ENCODE measurements at regions not wholly inside any gene's neighbourhood (a gene's known extent, or its start where the extent isn't known, plus 50 kb on each side); places are given as distances from the start of the nearest gene placed in this dataset.

GRCh38 chr9:13810510-13810909, 503.4 kb downstream of the NFIB start:
- no peaks in the 10 kb centered on the region for H3K27me3 Mint-ChIP-seq (ENCODE audit: low read depth)
- H3K27ac Mint-ChIP-seq, result no peak overlapping the region
- peaks cover 25% of the 10 kb centered on the region for H3K4me1 Mint-ChIP-seq
- H3K36me3 Mint-ChIP-seq, result no peaks in the 10 kb centered on the region
- H3K9me3 Mint-ChIP-seq, result peaks cover 18% of the 10 kb centered on the region
- DNase-seq (ENCODE audit: low spot score in 2 of 2, unreplicated experiment in 2 of 2), result no peak
- no peak for TF ChIP-seq CTCF (IDR thresholded peaks at IDR 0.05; ENCODE audit: unreplicated experiment)
- H3K4me3 Mint-ChIP-seq, result no peak overlapping the region

- H3K9me3 Mint-ChIP-seq, result peaks cover 15% of the 10 kb centered on the region
- H3K4me1 Mint-ChIP-seq, result peaks cover 30% of the 10 kb centered on the region
- no peaks in the 10 kb centered on the region for H3K36me3 Mint-ChIP-seq
- TF ChIP-seq CTCF (IDR thresholded peaks at IDR 0.05; ENCODE audit: unreplicated experiment), result no peak
- DNase-seq (ENCODE audit: low spot score in 2 of 2, unreplicated experiment in 2 of 2), result no peak
- no peak overlapping the region for H3K27ac Mint-ChIP-seq
- H3K4me3 Mint-ChIP-seq, result no peak overlapping the region
- H3K27me3 Mint-ChIP-seq (ENCODE audit: low read depth), result no peaks in the 10 kb centered on the region
Measured at GRCh38 chr9:13809401-13809800, 504.5 kb downstream of the NFIB start.

- H3K4me3 Mint-ChIP-seq, result no peak overlapping the region
- no peak for TF ChIP-seq CTCF (IDR thresholded peaks at IDR 0.05; ENCODE audit: unreplicated experiment)
- H3K27ac Mint-ChIP-seq, result peak overlapping the region; percentile 35
- peaks cover 3% of the 10 kb centered on the region for H3K9me3 Mint-ChIP-seq
- no peaks in the 10 kb centered on the region for H3K36me3 Mint-ChIP-seq
- DNase-seq (ENCODE audit: low spot score in 2 of 2, unreplicated experiment in 2 of 2), result no peak
- peaks cover 37% of the 10 kb centered on the region for H3K4me1 Mint-ChIP-seq
- H3K27me3 Mint-ChIP-seq (ENCODE audit: low read depth), result no peaks in the 10 kb centered on the region
Measured at GRCh38 chr9:13807118-13807517, 506.8 kb downstream of the NFIB start.

GRCh38 chr9:13806714-13807113, 507.2 kb downstream of the NFIB start:
- no peaks in the 10 kb centered on the region for H3K36me3 Mint-ChIP-seq
- no peak overlapping the region for H3K4me3 Mint-ChIP-seq
- no peaks in the 10 kb centered on the region for H3K27me3 Mint-ChIP-seq (ENCODE audit: low read depth)
- H3K27ac Mint-ChIP-seq, result no peak overlapping the region
- peaks cover 37% of the 10 kb centered on the region for H3K4me1 Mint-ChIP-seq
- H3K9me3 Mint-ChIP-seq, result no peaks in the 10 kb centered on the region
- no peak for TF ChIP-seq CTCF (IDR thresholded peaks at IDR 0.05; ENCODE audit: unreplicated experiment)
- no peak for DNase-seq (ENCODE audit: low spot score in 2 of 2, unreplicated experiment in 2 of 2)

- peak overlapping the region; percentile 32 for H3K27ac Mint-ChIP-seq
- H3K27me3 Mint-ChIP-seq (ENCODE audit: low read depth), result no peaks in the 10 kb centered on the region
- H3K4me3 Mint-ChIP-seq, result no peak overlapping the region
- no peaks in the 10 kb centered on the region for H3K36me3 Mint-ChIP-seq
- peaks cover 37% of the 10 kb centered on the region for H3K4me1 Mint-ChIP-seq
- TF ChIP-seq CTCF (IDR thresholded peaks at IDR 0.05; ENCODE audit: unreplicated experiment), result no peak
- DNase-seq (ENCODE audit: low spot score in 2 of 2, unreplicated experiment in 2 of 2), result no peak
- H3K9me3 Mint-ChIP-seq, result no peaks in the 10 kb centered on the region
Measured at GRCh38 chr9:13805546-13805945, 508.4 kb downstream of the NFIB start.

- no peak for DNase-seq (ENCODE audit: low spot score in 2 of 2, unreplicated experiment in 2 of 2)
- TF ChIP-seq CTCF (IDR thresholded peaks at IDR 0.05; ENCODE audit: unreplicated experiment), result no peak
- H3K27ac Mint-ChIP-seq, result no peak overlapping the region
- no peaks in the 10 kb centered on the region for H3K27me3 Mint-ChIP-seq (ENCODE audit: low read depth)
- no peaks in the 10 kb centered on the region for H3K9me3 Mint-ChIP-seq
- H3K36me3 Mint-ChIP-seq, result no peaks in the 10 kb centered on the region
- H3K4me1 Mint-ChIP-seq, result peaks cover 37% of the 10 kb centered on the region
- no peak overlapping the region for H3K4me3 Mint-ChIP-seq
Measured at GRCh38 chr9:13804532-13804931, 509.4 kb downstream of the NFIB start.
